ENCODE measurements at regions not wholly inside any gene's neighbourhood (a gene's known extent, or its start where the extent isn't known, plus 50 kb on each side); places are given as distances from the start of the nearest gene placed in this dataset.
"Not testable (repeated sequence)": the region's sequence is repeated elsewhere in the genome, so short reads cannot be mapped to it uniquely, and the experiment has no call there.

- not testable (repeated sequence) for TF ChIP-seq CTCF (IDR thresholded peaks at IDR 0.05; ENCODE audit: insufficient read depth, low read length); REST (IDR thresholded peaks at IDR 0.05; ENCODE audit: insufficient replicate concordance, low read depth); POLR2AphosphoS5 (IDR thresholded peaks at IDR 0.05; ENCODE audit: low read depth)
These were observed 294.1 kb upstream of the TEKT4 start for GRCh38 chr2:94577160-94577559.
